ENCODE measurements at regions not wholly inside any gene's neighbourhood (a gene's known extent, or its start where the extent isn't known, plus 50 kb on each side); places are given as distances from the start of the nearest gene placed in this dataset.

GRCh38 chr10:94268652-94269051 lies 94.1 kb downstream of the NOC3L start (continued):
- TF ChIP-seq CHD7 (IDR thresholded peaks at IDR 0.05; ENCODE audit: insufficient replicate concordance, low read length) (no peak), CTBP2 (IDR thresholded peaks at IDR 0.05; ENCODE audit: borderline replicate concordance, insufficient read depth, insufficient read length, low read length) (no peak), JUND (IDR thresholded peaks at IDR 0.05; ENCODE audit: low read length) (no peak), SP4 (IDR thresholded peaks at IDR 0.05; ENCODE audit: low read length) (no peak), CREB1 (IDR thresholded peaks at IDR 0.05) (no peak), HDAC2 (IDR thresholded peaks at IDR 0.05; ENCODE audit: borderline replicate concordance in 1 of 2, low read depth in 2 of 2, low read length in 2 of 2) (no peak), MAX (IDR thresholded peaks at IDR 0.05) (no peak), SP2 (IDR thresholded peaks at IDR 0.05; ENCODE audit: low read length) (no peak), TBP (IDR thresholded peaks at IDR 0.05; ENCODE audit: low read depth, low read length) (no peak), ZNF274 (IDR thresholded peaks at IDR 0.05; ENCODE audit: borderline replicate concordance, extremely low read depth, low read length) (no peak), SRF (IDR thresholded peaks at IDR 0.05; ENCODE audit: low read depth, low read length) (no peak), NRF1 (IDR thresholded peaks at IDR 0.05; ENCODE audit: low read depth, low read length) (no peak), SUZ12 (IDR thresholded peaks at IDR 0.05; ENCODE audit: low read length) (no peak)

Measured in H1 (cell line).